ENCODE measurements at regions not wholly inside any gene's neighbourhood (a gene's known extent, or its start where the extent isn't known, plus 50 kb on each side); places are given as distances from the start of the nearest gene placed in this dataset.

DNA sequence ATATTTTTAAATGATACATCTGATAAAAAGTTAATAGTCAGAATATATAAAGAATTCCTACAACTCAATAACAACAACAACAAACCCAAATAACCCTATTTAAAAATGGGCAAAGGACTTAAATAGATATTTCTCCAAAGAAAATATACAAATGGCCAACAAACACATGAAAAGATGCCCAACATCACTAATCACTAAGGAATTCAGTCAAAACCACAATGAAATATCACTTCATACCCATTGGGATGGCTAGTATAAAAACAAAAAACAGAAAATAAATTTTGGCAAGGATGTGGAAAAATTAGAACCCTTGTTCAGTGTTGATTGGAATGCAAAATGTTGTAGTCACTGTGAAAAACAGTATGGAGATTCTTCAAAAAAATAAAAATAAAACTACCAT lies 184.8 kb upstream of the RAB4A start:
- peaks cover 28% of the 10 kb centered on the region for H3K36me3 Mint-ChIP-seq (ENCODE audit: low read depth)
- Histone ChIP-seq H3K4me3 (no peak overlapping the region), H3K27me3 (ENCODE audit: insufficient read depth) (no peaks in the 10 kb centered on the region), H3K36me3 (ENCODE audit: insufficient read depth) (no peaks in the 10 kb centered on the region), H3K4me2 (no peak overlapping the region), H3K79me2 (replicated peaks; ENCODE audit: insufficient read depth) (no peaks in the 10 kb centered on the region), H4K20me1 (replicated peaks; ENCODE audit: insufficient read depth) (no peaks in the 10 kb centered on the region), H3K9me2 (ENCODE audit: insufficient read depth) (no peaks in the 10 kb centered on the region; the same call in 1 of the 2 replicates), H3K27ac (ENCODE audit: low read depth) (no peak overlapping the region), H2AFZ (no peak overlapping the region), H3K4me1 (ENCODE audit: insufficient read depth) (peaks cover 9% of the 10 kb centered on the region), H3F3A (replicated peaks; ENCODE audit: low read depth) (no peaks in the 10 kb centered on the region)
- peaks cover 17% of the 10 kb centered on the region for H3K27me3 Mint-ChIP-seq (ENCODE audit: insufficient read depth, low read depth, poor library complexity)
- no peak overlapping the region for H3K27ac Mint-ChIP-seq
- peaks cover 29% of the 10 kb centered on the region for H3K9me3 Mint-ChIP-seq
- no peak for DNase-seq (ENCODE audit: low spot score)
- no peak overlapping the region for H3K4me3 Mint-ChIP-seq
- H3K4me1 Mint-ChIP-seq: peaks cover 28% of the 10 kb centered on the region
- ATAC-seq: no peak
- TF ChIP-seq ETS1 (IDR thresholded peaks at IDR 0.05): no peak
- TF ChIP-seq, protein P1, sequence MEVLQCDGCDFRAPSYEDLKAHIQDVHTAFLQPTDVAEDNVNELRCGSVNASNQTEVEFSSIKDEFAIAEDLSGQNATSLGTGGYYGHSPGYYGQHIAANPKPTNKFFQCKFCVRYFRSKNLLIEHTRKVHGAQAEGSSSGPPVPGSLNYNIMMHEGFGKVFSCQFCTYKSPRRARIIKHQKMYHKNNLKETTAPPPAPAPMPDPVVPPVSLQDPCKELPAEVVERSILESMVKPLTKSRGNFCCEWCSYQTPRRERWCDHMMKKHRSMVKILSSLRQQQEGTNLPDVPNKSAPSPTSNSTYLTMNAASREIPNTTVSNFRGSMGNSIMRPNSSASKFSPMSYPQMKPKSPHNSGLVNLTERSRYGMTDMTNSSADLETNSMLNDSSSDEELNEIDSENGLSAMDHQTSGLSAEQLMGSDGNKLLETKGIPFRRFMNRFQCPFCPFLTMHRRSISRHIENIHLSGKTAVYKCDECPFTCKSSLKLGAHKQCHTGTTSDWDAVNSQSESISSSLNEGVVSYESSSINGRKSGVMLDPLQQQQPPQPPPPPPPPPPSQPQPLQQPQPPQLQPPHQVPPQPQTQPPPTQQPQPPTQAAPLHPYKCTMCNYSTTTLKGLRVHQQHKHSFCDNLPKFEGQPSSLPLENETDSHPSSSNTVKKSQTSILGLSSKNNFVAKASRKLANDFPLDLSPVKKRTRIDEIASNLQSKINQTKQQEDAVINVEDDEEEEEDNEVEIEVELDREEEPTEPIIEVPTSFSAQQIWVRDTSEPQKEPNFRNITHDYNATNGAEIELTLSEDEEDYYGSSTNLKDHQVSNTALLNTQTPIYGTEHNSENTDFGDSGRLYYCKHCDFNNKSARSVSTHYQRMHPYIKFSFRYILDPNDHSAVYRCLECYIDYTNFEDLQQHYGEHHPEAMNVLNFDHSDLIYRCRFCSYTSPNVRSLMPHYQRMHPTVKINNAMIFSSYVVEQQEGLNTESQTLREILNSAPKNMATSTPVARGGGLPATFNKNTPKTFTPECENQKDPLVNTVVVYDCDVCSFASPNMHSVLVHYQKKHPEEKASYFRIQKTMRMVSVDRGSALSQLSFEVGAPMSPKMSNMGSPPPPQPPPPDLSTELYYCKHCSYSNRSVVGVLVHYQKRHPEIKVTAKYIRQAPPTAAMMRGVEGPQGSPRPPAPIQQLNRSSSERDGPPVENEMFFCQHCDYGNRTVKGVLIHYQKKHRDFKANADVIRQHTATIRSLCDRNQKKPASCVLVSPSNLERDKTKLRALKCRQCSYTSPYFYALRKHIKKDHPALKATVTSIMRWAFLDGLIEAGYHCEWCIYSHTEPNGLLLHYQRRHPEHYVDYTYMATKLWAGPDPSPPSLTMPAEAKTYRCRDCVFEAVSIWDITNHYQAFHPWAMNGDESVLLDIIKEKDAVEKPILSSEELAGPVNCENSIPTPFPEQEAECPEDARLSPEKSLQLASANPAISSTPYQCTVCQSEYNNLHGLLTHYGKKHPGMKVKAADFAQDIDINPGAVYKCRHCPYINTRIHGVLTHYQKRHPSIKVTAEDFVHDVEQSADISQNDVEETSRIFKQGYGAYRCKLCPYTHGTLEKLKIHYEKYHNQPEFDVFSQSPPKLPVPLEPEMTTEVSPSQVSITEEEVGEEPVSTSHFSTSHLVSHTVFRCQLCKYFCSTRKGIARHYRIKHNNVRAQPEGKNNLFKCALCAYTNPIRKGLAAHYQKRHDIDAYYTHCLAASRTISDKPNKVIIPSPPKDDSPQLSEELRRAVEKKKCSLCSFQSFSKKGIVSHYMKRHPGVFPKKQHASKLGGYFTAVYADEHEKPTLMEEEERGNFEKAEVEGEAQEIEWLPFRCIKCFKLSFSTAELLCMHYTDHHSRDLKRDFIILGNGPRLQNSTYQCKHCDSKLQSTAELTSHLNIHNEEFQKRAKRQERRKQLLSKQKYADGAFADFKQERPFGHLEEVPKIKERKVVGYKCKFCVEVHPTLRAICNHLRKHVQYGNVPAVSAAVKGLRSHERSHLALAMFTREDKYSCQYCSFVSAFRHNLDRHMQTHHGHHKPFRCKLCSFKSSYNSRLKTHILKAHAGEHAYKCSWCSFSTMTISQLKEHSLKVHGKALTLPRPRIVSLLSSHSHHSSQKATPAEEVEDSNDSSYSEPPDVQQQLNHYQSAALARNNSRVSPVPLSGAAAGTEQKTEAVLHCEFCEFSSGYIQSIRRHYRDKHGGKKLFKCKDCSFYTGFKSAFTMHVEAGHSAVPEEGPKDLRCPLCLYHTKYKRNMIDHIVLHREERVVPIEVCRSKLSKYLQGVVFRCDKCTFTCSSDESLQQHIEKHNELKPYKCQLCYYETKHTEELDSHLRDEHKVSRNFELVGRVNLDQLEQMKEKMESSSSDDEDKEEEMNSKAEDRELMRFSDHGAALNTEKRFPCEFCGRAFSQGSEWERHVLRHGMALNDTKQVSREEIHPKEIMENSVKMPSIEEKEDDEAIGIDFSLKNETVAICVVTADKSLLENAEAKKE (CRISPR knock-in tag; IDR thresholded peaks at IDR 0.05): no peak
- TF ChIP-seq, protein P2, sequence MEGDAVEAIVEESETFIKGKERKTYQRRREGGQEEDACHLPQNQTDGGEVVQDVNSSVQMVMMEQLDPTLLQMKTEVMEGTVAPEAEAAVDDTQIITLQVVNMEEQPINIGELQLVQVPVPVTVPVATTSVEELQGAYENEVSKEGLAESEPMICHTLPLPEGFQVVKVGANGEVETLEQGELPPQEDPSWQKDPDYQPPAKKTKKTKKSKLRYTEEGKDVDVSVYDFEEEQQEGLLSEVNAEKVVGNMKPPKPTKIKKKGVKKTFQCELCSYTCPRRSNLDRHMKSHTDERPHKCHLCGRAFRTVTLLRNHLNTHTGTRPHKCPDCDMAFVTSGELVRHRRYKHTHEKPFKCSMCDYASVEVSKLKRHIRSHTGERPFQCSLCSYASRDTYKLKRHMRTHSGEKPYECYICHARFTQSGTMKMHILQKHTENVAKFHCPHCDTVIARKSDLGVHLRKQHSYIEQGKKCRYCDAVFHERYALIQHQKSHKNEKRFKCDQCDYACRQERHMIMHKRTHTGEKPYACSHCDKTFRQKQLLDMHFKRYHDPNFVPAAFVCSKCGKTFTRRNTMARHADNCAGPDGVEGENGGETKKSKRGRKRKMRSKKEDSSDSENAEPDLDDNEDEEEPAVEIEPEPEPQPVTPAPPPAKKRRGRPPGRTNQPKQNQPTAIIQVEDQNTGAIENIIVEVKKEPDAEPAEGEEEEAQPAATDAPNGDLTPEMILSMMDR (conservative IDR thresholded peaks at IDR 0.05; ENCODE audit: low read depth in 2 of 2): no peak
- no peak for TF ChIP-seq ZNF114 (CRISPR knock-in tag; IDR thresholded peaks at IDR 0.05)
- no peak for TF ChIP-seq EZH2 (IDR thresholded peaks at IDR 0.05; ENCODE audit: low read depth, unreplicated experiment)
- no peak for TF ChIP-seq STAT1 (IDR thresholded peaks at IDR 0.05; ENCODE audit: unreplicated experiment)
- no peak for TF ChIP-seq NANOG (IDR thresholded peaks at IDR 0.05; ENCODE audit: borderline replicate concordance)
- TF ChIP-seq CREB1 (CRISPR knock-in tag; IDR thresholded peaks at IDR 0.05; ENCODE audit: low read depth): no peak
- no peak for TF ChIP-seq POLR2AphosphoS5 (IDR thresholded peaks at IDR 0.05; ENCODE audit: low read depth)
- TF ChIP-seq EZH2phosphoT487 (IDR thresholded peaks at IDR 0.05; ENCODE audit: unreplicated experiment): no peak
- TF ChIP-seq JUNB (IDR thresholded peaks at IDR 0.05; ENCODE audit: unreplicated experiment): no peak
- TF ChIP-seq, protein P3, sequence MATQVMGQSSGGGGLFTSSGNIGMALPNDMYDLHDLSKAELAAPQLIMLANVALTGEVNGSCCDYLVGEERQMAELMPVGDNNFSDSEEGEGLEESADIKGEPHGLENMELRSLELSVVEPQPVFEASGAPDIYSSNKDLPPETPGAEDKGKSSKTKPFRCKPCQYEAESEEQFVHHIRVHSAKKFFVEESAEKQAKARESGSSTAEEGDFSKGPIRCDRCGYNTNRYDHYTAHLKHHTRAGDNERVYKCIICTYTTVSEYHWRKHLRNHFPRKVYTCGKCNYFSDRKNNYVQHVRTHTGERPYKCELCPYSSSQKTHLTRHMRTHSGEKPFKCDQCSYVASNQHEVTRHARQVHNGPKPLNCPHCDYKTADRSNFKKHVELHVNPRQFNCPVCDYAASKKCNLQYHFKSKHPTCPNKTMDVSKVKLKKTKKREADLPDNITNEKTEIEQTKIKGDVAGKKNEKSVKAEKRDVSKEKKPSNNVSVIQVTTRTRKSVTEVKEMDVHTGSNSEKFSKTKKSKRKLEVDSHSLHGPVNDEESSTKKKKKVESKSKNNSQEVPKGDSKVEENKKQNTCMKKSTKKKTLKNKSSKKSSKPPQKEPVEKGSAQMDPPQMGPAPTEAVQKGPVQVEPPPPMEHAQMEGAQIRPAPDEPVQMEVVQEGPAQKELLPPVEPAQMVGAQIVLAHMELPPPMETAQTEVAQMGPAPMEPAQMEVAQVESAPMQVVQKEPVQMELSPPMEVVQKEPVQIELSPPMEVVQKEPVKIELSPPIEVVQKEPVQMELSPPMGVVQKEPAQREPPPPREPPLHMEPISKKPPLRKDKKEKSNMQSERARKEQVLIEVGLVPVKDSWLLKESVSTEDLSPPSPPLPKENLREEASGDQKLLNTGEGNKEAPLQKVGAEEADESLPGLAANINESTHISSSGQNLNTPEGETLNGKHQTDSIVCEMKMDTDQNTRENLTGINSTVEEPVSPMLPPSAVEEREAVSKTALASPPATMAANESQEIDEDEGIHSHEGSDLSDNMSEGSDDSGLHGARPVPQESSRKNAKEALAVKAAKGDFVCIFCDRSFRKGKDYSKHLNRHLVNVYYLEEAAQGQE (IDR thresholded peaks at IDR 0.05; ENCODE audit: unreplicated experiment): no peak
- no peak for TF ChIP-seq ZNF331 (CRISPR knock-in tag; IDR thresholded peaks at IDR 0.05; ENCODE audit: low read depth)

Data from GM23338 (cell line).